HG03196 (cell line): ENCODE measurements at regions not wholly inside any gene's neighbourhood (a gene's known extent, or its start where the extent isn't known, plus 50 kb on each side); places are given as distances from the start of the nearest gene placed in this dataset.

ENCODE experiments used
- ATAC-seq: cut with Tn5 transposase; IDR thresholded peaks from one replicate; pipeline ENCODE4 v1.9.1; 2021; ENCODE audit not compliant: unreplicated experiment

- ATAC-seq: no peak
These were observed 223.6 kb downstream of the OGFRL1 start for GRCh38 chr6:71512256-71512655.

GRCh38 chr6:71513036-71513435 is 224.4 kb downstream of the OGFRL1 start:
- no peak for ATAC-seq

- no peak for ATAC-seq
These were observed 234.9 kb downstream of the OGFRL1 start for GRCh38 chr6:71523548-71523947.

GRCh38 chr6:71524201-71524600 is 235.6 kb downstream of the OGFRL1 start:
- ATAC-seq: no peak

GRCh38 chr6:71527886-71528285 is 239.3 kb downstream of the OGFRL1 start:
- no peak for ATAC-seq

GRCh38 chr6:71529026-71529425 is 240.4 kb downstream of the OGFRL1 start:
- no peak for ATAC-seq

GRCh38 chr6:71529769-71530168 is 241.2 kb downstream of the OGFRL1 start:
- no peak for ATAC-seq

GRCh38 chr6:71531006-71531405 is 242.4 kb downstream of the OGFRL1 start:
- ATAC-seq: no peak

GRCh38 chr6:71531841-71532240 is 243.2 kb downstream of the OGFRL1 start:
- ATAC-seq: no peak

GRCh38 chr6:71533939-71534379 is 245.3 kb downstream of the OGFRL1 start:
- ATAC-seq: no peak

GRCh38 chr6:71534921-71535320 is 246.3 kb downstream of the OGFRL1 start:
- no peak for ATAC-seq

- ATAC-seq: no peak
These were observed 249.1 kb downstream of the OGFRL1 start for GRCh38 chr6:71537717-71538116.

- no peak for ATAC-seq
These were observed 255.4 kb downstream of the OGFRL1 start for GRCh38 chr6:71544028-71544427.

GRCh38 chr6:71544906-71545305 is 256.3 kb downstream of the OGFRL1 start:
- ATAC-seq: no peak

GRCh38 chr6:71545905-71546304 is 257.3 kb downstream of the OGFRL1 start:
- no peak for ATAC-seq

GRCh38 chr6:71551798-71552197 is 263.2 kb downstream of the OGFRL1 start:
- no peak for ATAC-seq

- no peak for ATAC-seq
These were observed 267.5 kb downstream of the OGFRL1 start for GRCh38 chr6:71556141-71556540.

GRCh38 chr6:71558974-71559373 is 270.4 kb downstream of the OGFRL1 start:
- no peak for ATAC-seq

- no peak for ATAC-seq
These were observed 279.0 kb downstream of the OGFRL1 start for GRCh38 chr6:71567562-71567961.

- no peak for ATAC-seq
These were observed 289.2 kb downstream of the OGFRL1 start for GRCh38 chr6:71577766-71578165.

GRCh38 chr6:71579902-71580301 is 291.3 kb downstream of the OGFRL1 start:
- ATAC-seq: no peak

GRCh38 chr6:71582820-71583219 is 294.2 kb downstream of the OGFRL1 start:
- no peak for ATAC-seq

- ATAC-seq: no peak
These were observed 296.3 kb downstream of the OGFRL1 start for GRCh38 chr6:71584712-71585436.
